NCI-H2081 (cell line): ENCODE measurements at regions not wholly inside any gene's neighbourhood (a gene's known extent, or its start where the extent isn't known, plus 50 kb on each side); places are given as distances from the start of the nearest gene placed in this dataset.
"Not testable (repeated sequence)": the region's sequence is repeated elsewhere in the genome, so short reads cannot be mapped to it uniquely, and the experiment has no call there.

Experiments
- DNase-seq, 2 experiments: peaks; one replicate each; lab custom pipeline; 2025; lab: John Stamatoyannopoulos, UW

DNA sequence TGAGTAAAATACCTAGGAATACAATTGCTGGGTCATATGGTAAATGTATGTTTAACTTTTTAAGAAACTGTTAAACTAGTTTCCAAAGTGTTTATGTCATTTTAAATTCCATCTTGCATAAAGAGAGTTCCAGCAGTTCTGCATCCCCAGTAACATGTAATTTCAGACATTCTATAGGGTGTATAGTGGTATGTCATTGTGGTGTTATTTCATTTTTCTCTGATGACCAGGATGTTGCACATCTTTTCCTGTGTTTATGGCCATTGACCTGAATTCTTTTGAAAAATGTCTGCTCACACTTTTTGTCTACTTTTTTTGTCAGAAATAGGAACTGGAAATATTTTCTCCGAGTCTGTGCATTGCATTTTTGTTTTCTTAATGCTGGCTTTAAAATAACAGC, 128.9 kb downstream of the TMEM200A start:
- no peak for DNase-seq

DNA sequence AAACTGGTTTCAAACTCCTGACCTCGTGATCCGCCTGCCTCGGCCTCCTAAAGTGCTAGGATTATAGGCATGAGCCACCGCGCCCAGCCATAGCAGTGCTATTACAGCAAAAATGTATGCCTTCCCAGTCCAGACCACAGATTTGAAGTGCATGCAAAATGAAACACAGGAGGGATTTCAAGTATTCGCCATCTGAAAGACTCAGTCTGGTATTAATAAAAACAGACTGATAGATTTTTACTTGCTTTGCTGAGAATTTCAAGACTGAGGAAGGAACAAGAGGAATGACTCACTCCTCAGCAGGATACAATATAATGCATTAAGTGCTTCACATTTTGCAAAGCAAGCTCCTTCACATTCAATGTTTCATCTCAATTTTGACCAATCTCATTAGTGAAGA, 134.9 kb downstream of the TMEM200A start:
- DNase-seq = no peak

DNA sequence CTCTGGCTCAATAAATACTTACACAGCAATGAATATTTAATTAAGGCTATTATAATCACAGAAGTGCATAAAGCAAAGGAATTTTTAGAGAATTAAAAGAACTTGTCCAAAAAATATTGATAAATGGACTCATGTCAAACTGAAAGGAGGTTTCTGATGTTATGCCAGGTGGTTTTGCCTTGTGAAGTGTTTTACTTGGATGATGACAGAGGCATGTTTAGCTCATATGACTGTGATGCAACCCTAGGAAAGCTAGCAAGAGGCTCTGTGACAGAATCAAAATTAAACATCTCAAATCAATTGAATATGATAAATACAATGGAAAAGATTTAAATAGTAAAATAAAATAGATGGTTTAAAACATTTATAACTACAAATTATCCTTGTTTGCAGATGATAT, 137.3 kb downstream of the TMEM200A start:
- DNase-seq = no peak

DNA sequence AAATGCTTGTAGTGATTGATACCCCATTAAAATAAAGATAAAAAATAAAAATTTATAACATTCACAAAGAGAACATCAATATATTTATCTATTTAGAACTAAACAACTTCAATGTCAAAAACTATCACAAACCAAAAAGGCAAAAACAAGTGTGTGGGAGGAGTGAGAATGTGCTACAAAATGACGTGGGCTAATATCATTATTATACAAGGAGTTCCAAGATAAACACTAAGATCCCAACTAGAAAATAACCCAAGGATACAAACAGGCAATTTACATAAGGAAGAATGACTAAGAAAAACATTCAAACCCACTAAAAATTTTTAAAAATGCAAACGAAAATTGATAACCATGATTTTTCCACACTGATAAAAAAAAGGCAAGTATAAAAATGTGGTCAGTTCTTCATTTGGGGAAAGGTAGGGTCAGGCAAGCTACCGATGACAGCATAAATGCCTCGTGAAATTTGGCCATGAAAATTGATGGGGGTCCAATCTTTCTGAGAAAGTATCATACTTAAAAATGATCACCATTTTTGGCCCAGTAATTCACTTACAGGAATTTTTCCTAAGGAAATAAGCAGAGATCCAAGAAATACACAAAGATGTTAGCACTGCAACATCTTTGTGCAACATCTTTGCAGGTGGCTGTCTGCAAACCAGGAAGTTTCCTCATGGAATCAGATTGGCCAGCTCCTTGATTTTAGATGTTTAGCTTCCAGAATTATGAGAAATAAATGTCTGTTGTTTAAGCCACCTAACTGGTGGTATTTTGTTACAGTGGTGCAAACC, 140.2 kb downstream of the TMEM200A start:
- DNase-seq = no peak

DNA sequence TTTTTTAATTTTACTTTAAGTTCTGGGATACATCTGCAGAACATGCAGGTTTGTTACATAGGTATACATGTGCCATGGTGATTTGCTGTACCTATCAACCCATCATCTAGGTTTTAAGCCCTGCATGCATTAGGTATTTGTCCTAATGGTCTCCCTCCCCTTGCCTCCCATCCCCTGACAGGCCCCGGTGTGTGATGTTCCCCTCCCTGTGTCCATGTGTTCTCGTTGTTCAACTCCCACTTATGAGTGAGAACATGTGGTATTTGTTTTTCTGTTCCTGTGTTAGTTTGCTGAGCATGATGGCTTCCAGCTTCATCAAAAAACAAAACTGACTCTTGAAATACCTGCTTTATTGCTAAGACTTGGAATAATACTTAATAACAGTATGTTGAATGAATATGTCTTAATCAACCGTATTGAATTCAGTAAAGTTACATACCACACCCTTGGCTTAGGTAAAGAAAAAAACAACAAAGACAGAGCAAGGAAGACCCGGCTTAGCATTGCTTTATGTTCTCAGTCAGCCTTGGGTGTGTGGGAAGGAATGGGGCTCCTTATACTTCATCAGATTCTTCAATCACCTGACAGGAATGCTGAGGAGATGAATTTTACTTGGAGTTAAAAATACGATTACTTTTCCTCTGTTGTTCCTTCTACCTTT, 141.3 kb downstream of the TMEM200A start:
- not testable (repeated sequence) for DNase-seq

DNA sequence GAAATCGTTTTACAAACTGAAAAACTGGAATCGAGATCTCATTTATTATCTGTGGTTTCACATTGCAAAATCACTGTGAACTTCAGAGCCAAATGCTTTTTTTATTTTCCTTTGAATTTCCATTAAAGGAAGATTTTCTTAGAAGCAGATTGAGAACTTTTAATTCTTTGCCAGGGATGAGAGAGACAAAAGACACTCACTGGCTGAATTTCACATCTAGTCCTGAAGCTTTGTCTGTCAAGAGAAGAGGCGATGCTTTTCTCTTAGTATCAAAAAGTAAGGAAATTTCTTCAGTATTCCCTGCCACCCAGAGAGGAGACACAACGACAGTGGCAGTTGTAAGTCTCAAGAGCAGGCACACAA, 141.8 kb downstream of the TMEM200A start:
- DNase-seq = no peak

DNA sequence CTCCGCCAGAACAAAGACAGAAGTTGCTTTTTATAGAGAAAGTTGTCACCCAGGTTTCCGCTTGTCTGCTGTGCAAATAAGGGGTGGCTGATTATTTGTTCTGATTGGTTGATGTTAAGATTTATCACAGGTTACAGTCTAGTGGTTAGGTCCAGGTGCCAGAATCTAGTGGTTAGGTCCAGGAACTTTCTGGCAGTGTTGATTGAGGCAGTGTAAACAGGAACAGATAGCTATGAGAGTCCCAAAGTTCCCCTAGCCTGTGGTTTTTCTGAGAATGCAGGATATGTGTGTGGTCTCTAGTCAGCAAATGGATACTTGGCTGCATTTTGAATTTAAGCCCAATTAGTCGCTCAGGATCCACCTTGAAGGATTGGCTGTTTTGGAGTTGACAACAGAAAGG, 148.0 kb downstream of the TMEM200A start:
- DNase-seq = no peak

DNA sequence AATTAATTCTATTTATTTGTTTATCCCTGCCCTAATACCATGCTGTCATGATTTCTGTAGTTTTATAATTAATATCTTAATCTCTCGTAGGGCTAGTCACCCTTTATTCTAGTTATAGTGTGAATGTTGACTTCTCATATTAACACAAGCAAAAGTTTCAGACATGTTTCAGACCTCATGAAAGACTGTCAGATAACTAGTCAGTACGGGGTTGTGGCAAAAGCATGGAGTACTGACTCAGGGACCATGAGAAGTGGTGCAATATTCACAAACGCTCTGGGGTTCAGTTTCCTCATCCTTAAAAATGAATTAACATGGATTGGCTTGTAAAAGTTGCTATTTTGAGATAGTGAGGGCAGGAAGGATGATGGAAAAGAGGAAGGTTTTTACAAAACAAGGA, 148.9 kb downstream of the TMEM200A start:
- DNase-seq = no peak

DNA sequence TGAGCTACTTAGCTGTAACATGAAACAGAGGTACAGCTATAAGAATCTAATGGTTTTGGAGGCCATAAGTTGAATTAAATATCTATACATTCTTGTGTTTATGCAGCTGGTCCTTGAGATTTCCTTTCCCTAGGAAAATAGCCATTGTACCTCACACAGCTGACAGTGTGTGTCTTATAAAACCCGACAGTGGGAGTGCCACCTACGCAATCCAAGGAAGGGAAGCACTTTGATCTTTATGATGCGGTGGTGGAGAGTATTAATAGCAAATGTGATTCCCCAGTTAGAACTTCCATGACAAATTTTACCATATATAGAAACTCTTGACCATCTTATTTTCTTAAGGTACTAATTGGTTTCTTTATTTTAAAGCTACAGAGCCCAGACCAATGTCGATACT, 149.5 kb downstream of the TMEM200A start:
- DNase-seq = no peak

DNA sequence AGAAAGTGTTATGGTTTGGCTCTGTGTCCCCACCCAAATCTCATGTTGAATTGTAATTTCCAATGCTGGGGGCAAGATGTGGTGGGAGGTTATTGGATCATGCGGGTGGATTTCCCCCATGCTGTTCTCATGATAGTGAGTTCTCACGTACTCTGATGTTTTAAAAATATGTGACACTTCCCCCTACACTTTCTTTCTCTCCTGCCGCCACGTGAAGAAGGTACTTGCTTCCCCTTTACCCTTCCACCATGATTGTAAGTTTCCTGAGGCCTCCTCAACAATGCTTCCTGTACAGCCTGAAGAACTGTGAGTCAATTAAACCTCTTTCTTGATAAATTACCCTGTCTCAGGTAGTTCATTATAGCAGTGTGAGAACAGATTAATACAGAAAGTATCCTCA, 150.8 kb downstream of the TMEM200A start:
- no peak for DNase-seq

DNA sequence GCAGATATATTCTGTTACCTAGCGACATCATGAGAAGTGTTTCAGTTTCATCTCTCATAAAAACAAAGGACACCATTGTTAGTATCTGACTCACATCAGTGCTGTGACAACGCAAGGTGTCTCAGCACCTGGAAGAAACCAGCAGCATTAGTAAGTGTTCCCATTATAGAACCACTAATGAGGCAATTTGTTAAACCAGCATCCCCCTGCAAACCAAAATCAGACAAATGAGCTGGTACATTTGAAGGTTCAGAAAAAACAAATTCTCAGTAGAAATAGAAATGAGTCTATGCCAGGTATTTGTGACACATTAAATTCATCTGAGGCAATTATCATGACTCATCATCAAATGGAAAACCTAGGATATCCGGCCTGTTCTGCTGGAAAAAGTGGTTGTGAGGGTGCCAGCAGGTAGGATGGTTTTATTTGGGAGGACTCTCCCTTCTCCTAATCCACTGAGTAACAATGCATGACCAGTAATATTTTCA, 151.7 kb downstream of the TMEM200A start:
- no peak for DNase-seq

DNA sequence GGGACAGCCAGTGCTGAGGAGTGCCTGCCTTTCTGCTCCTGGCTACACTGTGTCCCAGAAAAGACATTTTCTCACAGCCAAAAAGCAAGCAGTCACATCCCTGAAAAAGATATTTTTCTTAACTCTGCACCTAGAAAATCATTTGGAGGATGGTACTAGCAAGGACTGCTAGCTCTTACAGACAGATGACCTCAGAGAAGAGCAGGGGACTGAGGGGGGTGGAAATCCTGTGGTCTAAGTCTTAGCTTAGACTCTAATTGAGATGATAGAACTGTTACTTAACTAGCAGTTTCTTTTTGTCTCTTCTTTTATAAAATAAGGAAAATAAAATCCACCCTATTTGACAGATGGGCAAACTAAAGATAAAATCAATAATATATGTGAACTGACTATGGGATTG, 152.8 kb downstream of the TMEM200A start:
- DNase-seq = no peak

DNA sequence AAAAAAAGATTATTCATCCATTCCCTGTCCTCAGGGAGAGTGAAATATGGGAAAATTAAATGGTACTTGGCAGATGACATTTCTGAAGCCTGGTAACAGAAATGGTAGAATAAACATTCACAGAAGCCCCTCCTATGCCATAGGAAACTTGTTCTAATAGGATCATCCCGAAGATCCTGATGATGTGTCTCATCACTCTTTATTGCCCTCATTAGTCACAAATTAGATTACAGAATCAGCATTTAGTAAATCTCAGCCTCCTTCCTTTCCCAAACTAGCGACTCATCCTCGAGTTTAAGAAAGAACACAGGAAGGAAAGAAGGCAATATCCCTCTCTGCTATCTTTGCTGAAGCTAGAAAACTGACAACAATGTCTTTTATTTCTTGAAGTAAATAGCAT, 154.4 kb downstream of the TMEM200A start:
- no peak for DNase-seq

DNA sequence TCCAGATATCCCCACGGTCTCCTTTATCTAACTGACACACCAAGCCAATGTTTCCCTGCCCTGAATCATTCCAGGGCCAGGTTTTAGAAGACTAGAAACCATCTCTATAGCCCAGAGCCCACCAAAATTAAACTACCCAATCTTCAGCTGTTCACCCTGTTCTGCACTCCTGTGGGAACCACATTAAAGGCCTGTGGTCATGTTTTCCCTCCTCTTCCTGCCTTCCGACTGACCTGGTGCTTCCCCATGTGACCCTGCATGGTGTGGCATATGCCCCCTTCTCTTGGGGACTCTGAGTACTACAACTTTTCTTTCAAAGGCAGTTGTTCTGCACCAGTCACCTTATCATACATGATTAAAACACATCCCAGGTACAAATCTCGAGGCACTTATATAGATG, 155.0 kb downstream of the TMEM200A start:
- DNase-seq = no peak

DNA sequence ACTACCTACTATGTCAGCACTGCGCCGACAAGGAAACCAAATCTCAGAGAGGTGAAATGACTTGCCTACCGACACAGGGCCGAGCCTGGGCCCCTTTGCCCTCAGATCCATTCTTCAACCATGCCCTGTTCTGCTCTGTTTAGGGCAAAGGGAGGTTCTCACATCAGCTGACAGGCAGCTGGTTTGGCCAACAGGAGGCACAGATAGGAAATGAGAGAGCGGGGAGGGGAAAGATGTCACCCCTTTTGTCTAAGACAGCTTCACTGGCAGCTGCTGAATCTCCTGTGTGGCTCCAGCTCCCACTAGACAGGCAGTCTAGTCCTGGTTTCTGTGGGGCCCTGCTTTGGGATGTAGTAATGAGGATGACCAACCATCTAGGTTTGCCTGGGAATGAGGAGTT, 158.7 kb downstream of the TMEM200A start:
- no peak for DNase-seq

DNA sequence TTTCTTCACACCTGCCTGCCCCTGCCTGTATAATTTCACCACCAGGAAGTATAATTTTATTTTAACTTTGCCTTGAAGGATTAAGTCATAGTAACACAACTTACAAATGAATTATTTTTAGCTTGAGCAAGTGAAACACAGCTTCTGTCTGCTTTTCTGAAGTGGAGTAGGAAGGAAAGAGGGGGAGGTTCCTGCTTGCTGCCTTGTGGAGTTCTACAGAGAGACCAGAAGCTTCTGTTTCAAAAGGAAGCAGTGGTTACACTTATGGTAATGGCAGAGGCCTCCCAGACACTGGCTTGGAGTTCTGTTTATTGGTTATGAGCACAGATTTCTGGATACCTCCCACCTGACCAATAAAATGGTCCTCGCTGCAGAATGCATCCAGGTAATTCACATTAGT, 159.6 kb downstream of the TMEM200A start:
- DNase-seq = no peak

DNA sequence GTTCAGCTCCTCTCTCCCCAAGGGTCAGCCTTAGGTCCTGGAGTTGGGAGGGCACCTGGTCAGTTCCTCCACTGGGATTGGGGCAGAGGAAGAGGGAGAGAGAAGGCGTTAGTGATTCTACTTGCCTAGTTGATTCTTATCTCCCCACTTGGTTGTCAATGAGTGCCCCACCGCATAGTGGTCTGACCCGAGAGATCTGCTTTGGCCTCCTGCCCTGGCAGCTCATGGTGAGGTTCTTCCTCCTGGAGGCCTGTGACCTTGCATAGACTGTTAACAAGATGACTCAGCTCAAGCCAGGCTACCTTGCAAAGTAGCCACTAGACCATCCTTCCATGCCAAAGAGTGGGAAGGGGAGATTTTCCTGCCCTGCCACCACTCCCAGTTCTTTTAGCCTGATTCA, 160.6 kb downstream of the TMEM200A start:
- DNase-seq = no peak

DNA sequence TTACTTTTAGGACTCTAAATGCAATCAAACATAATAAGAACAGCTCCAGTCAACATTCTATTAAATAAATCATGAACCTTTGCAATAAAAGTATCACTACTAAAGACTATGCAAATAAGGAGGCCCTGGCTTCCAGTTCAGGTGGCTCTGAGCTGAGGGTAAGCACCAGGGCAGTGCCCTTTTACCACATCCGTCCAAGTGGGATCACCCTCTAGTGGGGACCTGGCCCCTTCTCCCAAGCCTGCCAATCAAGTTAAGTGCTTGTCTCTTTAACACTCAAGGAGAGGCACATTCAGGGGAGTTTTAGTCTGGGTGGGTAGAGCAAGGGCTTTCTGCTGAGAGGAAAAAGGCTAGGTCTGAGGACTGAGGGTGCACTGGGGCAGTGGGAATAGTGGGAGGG, 161.4 kb downstream of the TMEM200A start:
- no peak for DNase-seq

DNA sequence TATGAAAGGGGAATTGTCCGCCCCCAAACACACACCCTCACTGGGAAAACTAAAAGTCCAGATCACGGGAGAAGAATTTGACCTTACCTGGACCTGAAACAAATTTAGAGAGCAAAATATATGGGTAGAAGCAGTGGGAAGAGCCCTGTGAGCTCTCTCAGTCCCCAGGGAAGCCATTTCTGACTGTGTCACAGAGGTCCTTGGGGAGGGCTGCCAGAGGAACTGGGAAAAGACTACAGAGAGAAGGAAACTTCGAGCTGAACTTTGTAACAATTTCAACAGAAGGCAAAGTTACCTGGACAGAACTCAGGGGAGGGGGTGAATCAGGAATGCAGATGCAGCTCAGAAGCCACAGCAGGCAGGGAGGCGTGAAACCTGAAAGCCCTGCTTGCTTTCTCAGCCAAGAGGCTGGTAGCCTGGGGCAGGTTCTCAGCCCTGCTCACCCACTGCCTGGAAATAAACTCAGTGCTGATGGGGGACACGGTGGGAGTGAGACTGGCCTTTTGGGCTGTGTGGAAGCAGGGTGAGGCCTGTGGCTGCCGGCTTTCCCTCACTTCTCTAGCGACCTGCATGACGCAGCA, 163.8 kb downstream of the TMEM200A start:
- DNase-seq = no peak

DNA sequence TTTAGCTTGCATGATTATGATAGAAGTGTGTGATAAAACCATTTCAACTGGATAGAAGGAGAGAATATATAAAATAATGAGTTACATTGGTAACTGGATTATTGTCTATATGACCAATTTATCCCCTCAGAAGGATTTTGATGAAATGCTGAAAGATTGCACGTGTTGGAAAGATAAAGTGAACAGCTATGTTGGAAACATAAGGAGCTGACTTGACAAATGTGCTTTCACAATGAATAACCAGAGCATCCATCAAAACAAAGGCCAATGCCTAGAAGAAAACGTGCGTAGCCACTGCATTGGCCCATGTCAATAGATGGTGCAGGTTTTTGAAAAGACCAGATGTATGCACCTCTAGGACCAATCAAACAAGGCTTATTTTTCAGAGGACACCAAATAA, 168.8 kb downstream of the TMEM200A start:
- DNase-seq = no peak

DNA sequence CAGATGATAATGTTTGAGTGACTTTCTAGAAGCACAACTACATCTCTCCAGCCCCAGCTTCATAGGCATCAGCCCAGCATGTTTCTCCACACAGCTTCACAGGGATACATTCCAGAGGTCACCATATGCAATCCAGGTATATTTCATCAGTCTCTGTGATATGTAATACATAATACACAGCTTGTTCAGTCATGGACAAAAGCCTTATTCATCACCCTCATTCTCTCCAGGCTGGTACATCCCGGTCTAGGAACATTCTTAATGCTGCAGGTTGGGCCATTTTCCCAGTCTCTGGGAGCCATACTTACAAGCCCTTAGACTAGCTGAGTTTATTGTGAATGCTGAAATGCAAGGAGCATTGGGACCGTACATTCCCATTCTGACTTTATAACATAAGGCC, 169.4 kb downstream of the TMEM200A start:
- DNase-seq = no peak

DNA sequence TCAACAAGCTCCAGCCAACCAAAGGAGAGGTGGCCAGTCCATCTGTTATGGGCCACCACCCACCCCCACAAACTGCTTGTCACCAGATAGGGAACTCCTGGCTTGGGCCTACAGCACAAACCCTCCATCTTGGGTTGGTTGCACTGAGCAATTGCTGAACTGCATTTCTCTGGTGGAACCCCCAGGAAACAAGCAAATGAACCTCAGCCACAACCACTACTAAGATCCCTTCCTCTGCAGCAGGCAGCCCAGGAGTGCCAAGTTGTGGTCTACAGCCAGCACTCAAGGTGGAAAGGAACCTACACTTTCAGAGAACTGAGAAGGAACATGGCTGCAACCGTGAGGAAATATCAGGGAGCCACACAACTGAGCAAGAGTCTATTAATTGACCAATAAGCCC, 171.6 kb downstream of the TMEM200A start:
- DNase-seq = no peak

DNA sequence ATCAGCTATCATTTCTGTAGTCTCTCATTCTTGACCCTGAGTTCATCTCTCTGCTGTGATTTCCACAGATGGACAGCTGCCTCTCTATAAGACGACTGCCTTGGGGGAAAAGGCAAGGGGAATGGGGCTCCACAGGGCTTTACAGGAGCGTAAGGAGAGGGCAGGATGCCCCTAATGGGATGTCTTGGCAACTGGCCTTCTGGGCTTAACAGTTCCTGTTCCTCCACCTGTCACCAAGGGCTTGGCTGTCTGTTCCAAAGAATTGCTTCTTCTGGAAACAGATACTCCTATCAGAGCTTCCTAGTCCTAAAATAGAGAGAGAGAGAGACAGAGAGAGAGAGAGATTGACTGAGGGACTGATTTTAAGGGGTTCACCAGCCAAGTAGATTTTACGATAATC, 181.9 kb downstream of the TMEM200A start:
- no peak for DNase-seq
